H9 (cell line): ENCODE measurements at regions not wholly inside any gene's neighbourhood (a gene's known extent, or its start where the extent isn't known, plus 50 kb on each side); places are given as distances from the start of the nearest gene placed in this dataset.

Source experiments
- DNase-seq: peaks from one replicate; pipeline ENCODE4 v3.0.0-alpha.2; 2017
- H2AFZ ChIP-seq: one replicate; pipeline ENCODE4 v1.6.1; 2013; ENCODE audit warnings: mild to moderate bottlenecking, low read length, control low read depth, moderate library complexity
- H2AK5ac ChIP-seq: 2 replicates; pipeline ENCODE4 v1.6.1; 2013; ENCODE audit warnings: low read length, control low read depth, mixed read lengths; ENCODE audit not compliant: insufficient read length
- H2BK120ac ChIP-seq: one replicate; pipeline ENCODE4 v1.6.1; 2013; ENCODE audit warnings: low read depth, mild to moderate bottlenecking, low read length, control low read depth, inconsistent platforms; ENCODE audit not compliant: poor library complexity, severe bottlenecking
- H2BK12ac ChIP-seq: 2 replicates; pipeline ENCODE4 v1.6.1; 2013; ENCODE audit warnings: low read length, control low read depth, mixed read lengths, low read depth; ENCODE audit not compliant: insufficient read length
- H2BK15ac ChIP-seq: 2 replicates; pipeline ENCODE4 v1.6.1; 2013; ENCODE audit warnings: low read depth, low read length, control low read depth
- H2BK20ac ChIP-seq: one replicate; pipeline ENCODE4 v1.6.1; 2013; ENCODE audit warnings: low read depth, mild to moderate bottlenecking, low read length, control low read depth, inconsistent platforms; ENCODE audit not compliant: poor library complexity, severe bottlenecking
- H2BK5ac ChIP-seq: 2 replicates; pipeline ENCODE4 v1.6.1; 2013; ENCODE audit warnings: low read length, control low read depth, mixed read lengths; ENCODE audit not compliant: insufficient read length
- H3K14ac ChIP-seq: 2 replicates; pipeline ENCODE4 v1.6.1; 2013; ENCODE audit warnings: low read length, control low read depth; ENCODE audit not compliant: insufficient read depth
- H3K18ac ChIP-seq: 2 replicates; pipeline ENCODE4 v1.6.1; 2013; ENCODE audit warnings: low read depth, mild to moderate bottlenecking, mixed read lengths, low read length, control low read depth; ENCODE audit not compliant: insufficient read length
- H3K23ac ChIP-seq: 2 replicates; pipeline ENCODE4 v1.6.1; 2013; ENCODE audit warnings: low read length, control low read depth, mixed read lengths, low read depth; ENCODE audit not compliant: insufficient read length
- H3K23me2 ChIP-seq: 2 replicates; pipeline ENCODE4 v1.6.1; 2013; ENCODE audit warnings: low read depth, mild to moderate bottlenecking, mixed read lengths, low read length, control low read depth; ENCODE audit not compliant: insufficient read length, poor library complexity, severe bottlenecking
- H3K27ac ChIP-seq: 2 replicates; pipeline ENCODE4 v1.5.1; 2013; ENCODE audit warnings: low read length, control low read depth, mixed read lengths, low read depth; ENCODE audit not compliant: insufficient read length
- H3K27me3 ChIP-seq: 2 replicates; pipeline ENCODE4 v1.6.1; 2013; ENCODE audit warnings: low read length, control low read depth, inconsistent platforms; ENCODE audit not compliant: insufficient read depth
- H3K4ac ChIP-seq: 2 replicates; pipeline ENCODE4 v1.6.1; 2013; ENCODE audit warnings: low read depth, mild to moderate bottlenecking, control low read depth, inconsistent platforms, low read length, moderate library complexity
- H3K4me1 ChIP-seq: 2 replicates; pipeline ENCODE4 v1.6.1; 2013; ENCODE audit warnings: low read length, control low read depth, inconsistent platforms; ENCODE audit not compliant: insufficient read depth
- H3K4me2 ChIP-seq: 2 replicates; pipeline ENCODE4 v1.6.1; 2013; ENCODE audit warnings: low read length, control low read depth, mixed read lengths; ENCODE audit not compliant: insufficient read length, insufficient read depth
- H3K56ac ChIP-seq: 2 replicates; pipeline ENCODE4 v1.6.1; 2013; ENCODE audit warnings: low read depth, mild to moderate bottlenecking, mixed read lengths, low read length, control low read depth; ENCODE audit not compliant: insufficient read length
- H3K79me1 ChIP-seq: 2 replicates; pipeline ENCODE4 v1.6.1; 2013; ENCODE audit warnings: low read depth, mild to moderate bottlenecking, moderate library complexity, low read length, control low read depth, inconsistent platforms; ENCODE audit not compliant: insufficient read depth, poor library complexity, severe bottlenecking
- H3K79me2 ChIP-seq: 2 replicates; pipeline ENCODE4 v1.6.1; 2013; ENCODE audit warnings: low read length, control low read depth, inconsistent platforms; ENCODE audit not compliant: insufficient read depth
- H3K9ac ChIP-seq: 2 replicates; pipeline ENCODE4 v1.6.1; 2013; ENCODE audit warnings: low read length, control low read depth, mixed read lengths; ENCODE audit not compliant: insufficient read length; ENCODE audit errors: extremely low read depth
- H3K9me3 ChIP-seq: one replicate; pipeline ENCODE4 v1.6.1; 2013; ENCODE audit warnings: low read depth, low read length, inconsistent platforms; ENCODE audit not compliant: control insufficient read depth
- H3T11ph ChIP-seq: one replicate; pipeline ENCODE4 v1.6.1; 2013; ENCODE audit warnings: mild to moderate bottlenecking, low read length, control low read depth, inconsistent platforms
- H4K20me1 ChIP-seq: one replicate; pipeline ENCODE4 v1.6.1; 2013; ENCODE audit not compliant: control insufficient read depth, insufficient read length, insufficient read depth
- H4K5ac ChIP-seq: 2 replicates; pipeline ENCODE4 v1.6.1; 2013; ENCODE audit warnings: low read depth, mild to moderate bottlenecking, mixed read lengths, low read length, control low read depth; ENCODE audit not compliant: insufficient read length
- H4K8ac ChIP-seq: replicated peaks from 2 replicates; pipeline ENCODE4 v1.6.1; 2013; ENCODE audit warnings: low read length, control low read depth, mixed read lengths, low read depth; ENCODE audit not compliant: insufficient read length
- H4K91ac ChIP-seq: 2 replicates; pipeline ENCODE4 v1.6.1; 2013; ENCODE audit warnings: low read depth, mild to moderate bottlenecking, moderate library complexity, mixed read lengths, low read length, control low read depth; ENCODE audit not compliant: insufficient read length
- H3K27ac Mint-ChIP-seq, 3 experiments: 2 replicates in 2 of 3; 3 replicates in 1 of 3; pipeline ENCODE4 v1.8.0; 2020 to 2021; ENCODE audit warnings: mixed read lengths in 3 of 3, mild to moderate bottlenecking in 1 of 3, moderate library complexity in 1 of 3
- H3K27me3 Mint-ChIP-seq: 2 replicates; pipeline ENCODE4 v1.8.0; 2021; ENCODE audit warnings: low read depth, mild to moderate bottlenecking, moderate library complexity, mixed read lengths
- H3K36me3 Mint-ChIP-seq, 3 experiments: 2 replicates in 2 of 3; 3 replicates in 1 of 3; pipeline ENCODE4 v1.8.0; 2020 to 2021; ENCODE audit warnings: low read depth in 3 of 3, mixed read lengths in 3 of 3; ENCODE audit not compliant: insufficient read depth in 1 of 3
- H3K4me1 Mint-ChIP-seq, 2 experiments: 2 replicates each; pipeline ENCODE4 v1.8.0; 2020; ENCODE audit warnings: mixed read lengths in 2 of 2
- H3K4me3 Mint-ChIP-seq, 2 experiments: 2 replicates in 1 of 2; 3 replicates in 1 of 2; pipeline ENCODE4 v1.8.0; 2020 to 2021; ENCODE audit warnings: mild to moderate bottlenecking in 2 of 2, mixed read lengths in 2 of 2, moderate library complexity in 1 of 2
- H3K9me3 Mint-ChIP-seq, 2 experiments: 2 replicates in 1 of 2; 3 replicates in 1 of 2; pipeline ENCODE4 v1.8.0; 2020; ENCODE audit warnings: mild to moderate bottlenecking in 2 of 2, mixed read lengths in 2 of 2, moderate library complexity in 1 of 2
- WGBS: extraction: QIAGEN DNeasy Blood & Tissue Kit; methylation state at CpG from one replicate; pipeline ENCODE4 v1.1.7; 2013; ENCODE audit warnings: missing lambda C conversion rate, low lambda C conversion rate, mixed read lengths; ENCODE audit not compliant: insufficient read length; ENCODE audit errors: extremely low coverage; 5-methylcytosine and 5-hydroxymethylcytosine counted together
- TF ChIP-seq, protein P1 (sequence below): fragments of 200-600 bp; sonication (generic); conservative IDR thresholded peaks from 3 replicates; pipeline ENCODE4 v1.8.0; 2021; ENCODE audit warnings: antibody characterized with exemption, mild to moderate bottlenecking

DNA sequence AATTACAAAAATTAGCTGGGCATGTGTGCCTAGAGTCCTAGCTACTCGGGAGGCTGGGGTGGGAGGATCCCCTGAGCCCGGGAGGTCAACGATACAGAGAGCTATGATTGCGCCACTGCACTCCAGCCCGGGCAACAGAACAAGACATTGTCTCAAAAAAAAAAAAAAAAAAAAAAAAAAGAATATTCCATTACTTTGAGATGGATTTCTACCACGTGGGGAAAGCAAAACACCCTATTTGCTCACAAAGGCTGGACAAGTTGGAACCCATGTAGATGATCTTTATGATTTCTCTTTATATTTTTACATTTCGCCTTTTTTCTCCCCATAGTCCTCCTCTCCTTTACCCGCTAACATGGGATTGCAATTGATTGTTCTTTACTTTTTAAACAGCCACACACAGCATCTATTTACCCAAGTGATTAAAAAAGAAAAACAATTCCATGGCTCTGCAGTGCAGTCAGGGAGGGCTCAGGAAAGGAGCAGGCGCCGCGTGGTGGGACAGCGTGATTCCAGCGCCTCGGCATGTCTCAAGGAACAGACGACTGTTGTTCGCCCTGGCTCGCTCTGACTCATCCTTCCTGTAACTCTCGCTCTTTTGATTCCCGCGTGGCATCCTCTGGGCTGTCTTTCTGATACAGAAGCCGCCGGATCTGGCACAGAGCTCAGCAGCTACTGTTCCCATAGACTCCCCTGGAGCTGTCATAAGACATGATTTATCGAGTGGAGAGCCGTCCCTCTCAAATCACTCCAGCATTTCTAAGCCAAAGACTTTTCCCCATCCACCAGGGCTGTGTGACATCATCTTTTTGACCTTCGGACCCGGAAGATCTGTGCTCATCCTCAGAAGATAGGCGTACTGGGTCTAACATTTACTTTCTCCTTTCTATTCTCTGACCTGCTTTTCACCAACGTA is 230.4 kb upstream of the AGAP1 start:
- Mint-ChIP-seq H3K27ac (no peak overlapping the region), H3K9me3 (peaks cover 2% of the 10 kb centered on the region in 2 experiments; a peak in 1 of 5 replicates), H3K36me3 (no peaks in the 10 kb centered on the region; a peak in 1 of 7 replicates), H3K27me3 (peaks cover 23% of the 10 kb centered on the region), H3K4me3 (no peak overlapping the region), H3K4me1 (peaks cover 14 to 18% of the 10 kb centered on the region in 2 experiments)
- Histone ChIP-seq H3K27ac (no peak overlapping the region), H3K9me3 (no peaks in the 10 kb centered on the region), H3K4ac (no peak overlapping the region), H3K14ac (no peak overlapping the region), H2BK12ac (no peak overlapping the region), H3K23me2 (no peaks in the 10 kb centered on the region), H4K5ac (no peak overlapping the region), H2BK15ac (no peak overlapping the region), H4K91ac (no peak overlapping the region), H3K79me2 (no peaks in the 10 kb centered on the region), H4K20me1 (no peaks in the 10 kb centered on the region), H2BK20ac (no peak overlapping the region), H3K23ac (no peak overlapping the region), H2AK5ac (no peak overlapping the region), H2AFZ (no peak overlapping the region), H3K56ac (no peak overlapping the region), H2BK120ac (no peak overlapping the region), H2BK5ac (no peak overlapping the region), H3K27me3 (no peaks in the 10 kb centered on the region), H3K4me2 (no peak overlapping the region), H3K18ac (no peak overlapping the region), H3K79me1 (no peaks in the 10 kb centered on the region), H3K4me1 (no peaks in the 10 kb centered on the region), H3K9ac (no peak overlapping the region), H3T11ph (no peak overlapping the region), H4K8ac (no peak overlapping the region)
- WGBS: no CpG with 5 or more reads among the region's 28 CpGs
- DNase-seq: peak; percentile 38
- TF ChIP-seq, protein P1, sequence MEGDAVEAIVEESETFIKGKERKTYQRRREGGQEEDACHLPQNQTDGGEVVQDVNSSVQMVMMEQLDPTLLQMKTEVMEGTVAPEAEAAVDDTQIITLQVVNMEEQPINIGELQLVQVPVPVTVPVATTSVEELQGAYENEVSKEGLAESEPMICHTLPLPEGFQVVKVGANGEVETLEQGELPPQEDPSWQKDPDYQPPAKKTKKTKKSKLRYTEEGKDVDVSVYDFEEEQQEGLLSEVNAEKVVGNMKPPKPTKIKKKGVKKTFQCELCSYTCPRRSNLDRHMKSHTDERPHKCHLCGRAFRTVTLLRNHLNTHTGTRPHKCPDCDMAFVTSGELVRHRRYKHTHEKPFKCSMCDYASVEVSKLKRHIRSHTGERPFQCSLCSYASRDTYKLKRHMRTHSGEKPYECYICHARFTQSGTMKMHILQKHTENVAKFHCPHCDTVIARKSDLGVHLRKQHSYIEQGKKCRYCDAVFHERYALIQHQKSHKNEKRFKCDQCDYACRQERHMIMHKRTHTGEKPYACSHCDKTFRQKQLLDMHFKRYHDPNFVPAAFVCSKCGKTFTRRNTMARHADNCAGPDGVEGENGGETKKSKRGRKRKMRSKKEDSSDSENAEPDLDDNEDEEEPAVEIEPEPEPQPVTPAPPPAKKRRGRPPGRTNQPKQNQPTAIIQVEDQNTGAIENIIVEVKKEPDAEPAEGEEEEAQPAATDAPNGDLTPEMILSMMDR: no peak
